ENCODE measurements at regions not wholly inside any gene's neighbourhood (a gene's known extent, or its start where the extent isn't known, plus 50 kb on each side); places are given as distances from the start of the nearest gene placed in this dataset.

DNA sequence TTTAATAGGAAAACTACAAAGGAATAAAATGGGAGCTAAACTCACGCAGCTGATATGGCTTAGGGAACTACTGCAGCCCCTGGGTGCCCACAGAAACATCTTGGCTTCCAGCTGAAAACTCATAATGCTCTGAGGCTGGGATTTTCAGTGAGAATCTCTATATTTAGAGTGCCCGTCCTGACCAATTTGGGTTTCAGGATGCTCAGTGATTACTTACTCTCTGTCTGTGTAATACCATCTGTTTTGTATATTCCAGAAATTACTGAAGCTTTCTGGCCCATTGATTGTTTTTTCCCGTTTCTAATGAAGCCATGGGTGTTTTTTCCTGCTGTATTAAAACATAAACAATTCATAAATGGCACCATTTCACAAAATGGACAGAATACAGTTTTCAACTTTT is 50.6 kb upstream of the ZNF385D start:
- peak; percentile 74 for DNase-seq (ENCODE audit: low spot score)
- in situ Hi-C loops (cut with HindIII; ENCODE audit: low sequenced_read_pairs), result no loop called here

- in situ Hi-C loops (cut with HindIII; ENCODE audit: low sequenced_read_pairs), result no loop called here
- no peak for DNase-seq (ENCODE audit: low spot score)
Measured at GRCh38 chr3:21803604-21804003, 52.6 kb upstream of the ZNF385D start.

DNA sequence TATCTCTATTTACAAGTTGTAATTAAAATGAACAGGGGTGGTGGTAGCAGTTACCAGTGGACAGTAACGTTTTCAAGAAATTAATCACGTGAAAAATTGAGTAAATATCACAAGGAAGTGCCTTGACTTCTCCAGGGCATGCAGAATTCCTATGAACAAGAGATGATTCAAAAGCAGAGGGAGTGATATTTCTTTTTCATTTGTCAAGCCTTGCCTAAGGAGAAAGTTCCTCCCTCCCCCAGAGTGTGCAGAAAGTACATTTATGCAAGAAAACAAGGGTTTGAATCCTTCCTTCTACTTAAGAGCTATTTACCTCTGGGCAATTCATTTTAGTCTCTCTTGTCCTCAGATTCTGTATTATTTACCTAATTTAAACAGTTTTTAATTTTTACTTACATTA is 53.3 kb upstream of the ZNF385D start:
- in situ Hi-C loops (cut with HindIII; ENCODE audit: low sequenced_read_pairs), result no loop called here

GRCh38 chr3:21806733-21807132 is 55.7 kb upstream of the ZNF385D start:
- no peak for DNase-seq (ENCODE audit: low spot score)
- in situ Hi-C loops (cut with HindIII; ENCODE audit: low sequenced_read_pairs), result no loop called here

More for the DNA sequence above, 53.3 kb upstream of the ZNF385D start:
- DNase-seq (ENCODE audit: low spot score), result no peak

- in situ Hi-C loops (cut with HindIII; ENCODE audit: low sequenced_read_pairs), result no loop called here
- no peak for DNase-seq (ENCODE audit: low spot score)
Measured at GRCh38 chr3:21825684-21826083, 74.7 kb upstream of the ZNF385D start.

- in situ Hi-C loops (cut with HindIII; ENCODE audit: low sequenced_read_pairs), result no loop called here
- DNase-seq (ENCODE audit: low spot score), result no peak
Measured at GRCh38 chr3:21826416-21826815, 75.4 kb upstream of the ZNF385D start.

DNA sequence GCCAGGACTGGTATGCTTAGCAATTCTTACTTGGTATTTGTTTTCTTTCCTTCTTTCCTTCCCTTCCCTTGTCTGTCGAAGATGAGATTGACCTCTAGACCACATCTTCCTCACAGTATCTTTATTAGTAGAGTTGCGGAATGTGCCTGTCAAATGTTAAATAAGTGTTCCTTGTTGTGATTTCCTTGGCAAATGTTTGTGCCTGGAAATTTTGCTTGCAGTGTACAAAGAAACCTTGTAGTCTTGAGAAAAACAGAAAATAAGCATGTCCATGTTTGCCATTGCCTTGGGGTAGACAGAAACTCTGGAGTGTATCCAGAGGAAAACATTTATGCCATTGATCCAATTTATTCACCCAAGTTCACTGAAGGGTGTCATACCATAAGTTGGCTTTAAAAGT is 79.5 kb upstream of the ZNF385D start:
- no peak for DNase-seq (ENCODE audit: low spot score)
- in situ Hi-C loops (cut with HindIII; ENCODE audit: low sequenced_read_pairs), result no loop called here

DNA sequence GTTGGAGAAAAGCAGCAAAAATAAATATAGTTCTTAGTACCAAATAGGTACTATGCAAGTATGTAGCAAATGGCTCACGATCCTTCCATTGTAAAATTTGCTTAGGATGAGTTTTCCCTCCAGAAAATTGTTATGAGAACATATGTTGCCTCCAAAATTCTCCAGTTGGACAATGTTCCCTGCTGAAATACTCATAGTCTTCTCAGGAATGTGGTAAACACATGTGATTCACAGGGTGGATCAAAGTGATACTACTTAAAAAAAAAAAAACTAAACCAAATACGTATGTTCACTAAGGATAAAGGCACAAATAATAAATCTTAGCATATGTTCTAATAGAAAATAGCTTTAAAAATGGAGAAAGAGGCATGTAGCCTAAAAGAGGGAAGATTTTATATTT is 84.3 kb upstream of the ZNF385D start:
- in situ Hi-C loops (cut with HindIII; ENCODE audit: low sequenced_read_pairs), result no loop called here
- DNase-seq (ENCODE audit: low spot score), result peak; percentile 30

DNA sequence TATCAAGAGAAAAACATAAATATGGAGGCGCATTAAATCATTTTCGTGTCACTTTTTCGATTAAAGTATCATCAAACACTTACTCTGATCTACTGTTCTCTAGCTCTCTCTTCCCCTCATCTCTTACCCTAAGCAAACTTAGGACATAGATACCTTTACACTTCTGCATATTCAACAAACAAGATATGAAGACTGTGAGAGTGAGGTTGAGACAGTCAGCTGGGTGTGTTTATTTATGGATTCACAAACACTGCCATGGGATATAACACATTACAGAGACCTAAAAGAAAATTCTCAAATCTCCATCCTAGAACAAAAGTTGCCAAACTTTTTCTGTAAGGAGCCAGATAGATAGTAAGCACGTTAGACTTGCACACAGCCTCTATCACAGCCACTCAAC is 85.2 kb upstream of the ZNF385D start:
- DNase-seq (ENCODE audit: low spot score), result no peak

GRCh38 chr3:21839176-21839575 is 88.2 kb upstream of the ZNF385D start:
- DNase-seq (ENCODE audit: low spot score), result no peak
- in situ Hi-C loops (cut with HindIII; ENCODE audit: low sequenced_read_pairs), result no loop called here

More for the DNA sequence above, 85.2 kb upstream of the ZNF385D start:
- in situ Hi-C loops (cut with HindIII; ENCODE audit: low sequenced_read_pairs), result no loop called here

GRCh38 chr3:21839592-21839991 is 88.6 kb upstream of the ZNF385D start:
- DNase-seq (ENCODE audit: low spot score), result no peak
- in situ Hi-C loops (cut with HindIII; ENCODE audit: low sequenced_read_pairs), result no loop called here

DNA sequence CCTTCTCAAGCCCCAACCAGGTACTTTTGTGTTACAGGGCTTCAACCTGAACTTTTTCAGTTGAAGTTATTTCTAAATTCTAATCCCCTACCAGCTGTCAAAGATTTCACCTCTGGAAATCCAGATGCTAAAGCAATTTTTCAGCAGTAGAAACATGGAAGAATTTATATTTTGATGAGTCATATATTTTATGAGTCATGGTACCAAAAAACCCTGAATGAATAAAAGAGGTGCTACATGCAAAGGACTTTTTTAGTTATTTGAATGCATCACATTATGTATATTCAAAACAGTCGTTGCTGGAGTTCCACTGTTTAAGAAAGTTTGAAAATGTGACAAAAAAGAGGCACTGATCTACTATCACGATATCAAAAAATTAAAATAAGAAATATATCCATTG is 96.0 kb upstream of the ZNF385D start:
- in situ Hi-C loops (cut with HindIII; ENCODE audit: low sequenced_read_pairs), result no loop called here
- no peak for DNase-seq (ENCODE audit: low spot score)

DNA sequence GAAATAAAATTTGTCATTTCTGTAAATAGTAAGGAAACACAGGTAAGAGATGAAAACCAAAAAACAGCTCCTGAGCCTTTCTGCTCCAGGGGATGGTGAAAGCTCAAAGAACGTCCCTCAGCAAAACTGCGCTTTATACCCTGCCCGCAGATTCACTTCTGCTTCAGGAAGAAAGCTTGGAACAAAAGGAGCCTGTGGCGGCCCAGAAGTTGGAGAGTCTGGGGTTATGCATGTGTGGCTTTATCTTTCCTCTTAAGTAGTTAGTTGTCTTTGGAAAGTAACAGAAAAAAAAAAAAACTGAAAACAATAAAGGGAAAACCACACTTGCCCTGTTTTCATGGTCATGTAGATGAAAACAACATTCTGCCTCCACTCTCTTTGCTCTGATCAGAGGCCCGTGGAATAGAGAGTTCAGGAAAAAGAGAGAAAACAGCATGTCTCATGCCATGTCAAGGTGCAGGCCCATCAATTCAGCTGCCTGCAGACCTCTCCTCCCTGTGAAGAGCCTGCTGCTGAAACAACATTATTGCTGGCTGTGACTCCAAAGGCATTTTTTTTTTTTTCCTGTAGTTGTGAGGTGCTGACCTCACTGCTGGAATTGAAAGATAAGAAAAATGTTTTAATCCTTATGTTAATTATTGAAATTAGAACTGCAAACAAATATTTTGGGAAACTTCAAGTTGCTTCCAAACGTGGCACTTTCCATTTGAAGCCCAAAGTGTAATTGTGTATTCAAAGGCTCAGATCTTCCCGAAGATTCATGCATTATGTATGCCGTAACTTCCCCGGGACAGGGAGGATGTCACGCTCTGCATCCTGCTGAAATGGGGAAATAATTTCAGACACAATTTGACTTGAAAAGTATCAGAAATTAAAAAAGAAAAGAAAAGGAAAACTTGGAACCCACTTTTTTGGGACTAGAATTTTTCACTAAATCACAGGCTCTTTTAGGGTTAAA is 108.4 kb upstream of the ZNF385D start:
- in situ Hi-C loops (cut with HindIII; ENCODE audit: low sequenced_read_pairs), result no loop called here
- DNase-seq (ENCODE audit: low spot score), result no peak

GRCh38 chr3:21860082-21860475 is 109.1 kb upstream of the ZNF385D start:
- no peak for DNase-seq (ENCODE audit: low spot score)
- in situ Hi-C loops (cut with HindIII; ENCODE audit: low sequenced_read_pairs), result no loop called here

DNA sequence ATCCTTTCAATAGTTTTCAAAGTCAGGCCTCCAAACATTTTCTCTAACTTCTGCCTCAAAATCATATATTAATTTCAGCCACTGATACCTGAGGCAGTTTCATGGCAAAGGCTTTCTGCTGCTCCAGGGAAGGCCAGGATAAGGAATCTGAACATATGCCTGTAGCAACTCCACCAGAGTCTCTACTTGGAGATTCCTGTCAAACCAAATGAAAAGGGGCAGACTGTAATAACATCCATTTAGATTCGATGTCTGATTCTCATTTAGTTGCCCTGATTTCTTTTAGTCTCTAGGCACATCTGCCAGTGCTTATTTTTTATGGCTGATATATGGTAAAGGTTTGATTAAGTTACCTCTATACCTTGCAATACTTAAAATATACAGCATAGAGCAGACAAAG is 109.6 kb upstream of the ZNF385D start:
- DNase-seq (ENCODE audit: low spot score), result no peak
- in situ Hi-C loops (cut with HindIII; ENCODE audit: low sequenced_read_pairs), result no loop called here

DNA sequence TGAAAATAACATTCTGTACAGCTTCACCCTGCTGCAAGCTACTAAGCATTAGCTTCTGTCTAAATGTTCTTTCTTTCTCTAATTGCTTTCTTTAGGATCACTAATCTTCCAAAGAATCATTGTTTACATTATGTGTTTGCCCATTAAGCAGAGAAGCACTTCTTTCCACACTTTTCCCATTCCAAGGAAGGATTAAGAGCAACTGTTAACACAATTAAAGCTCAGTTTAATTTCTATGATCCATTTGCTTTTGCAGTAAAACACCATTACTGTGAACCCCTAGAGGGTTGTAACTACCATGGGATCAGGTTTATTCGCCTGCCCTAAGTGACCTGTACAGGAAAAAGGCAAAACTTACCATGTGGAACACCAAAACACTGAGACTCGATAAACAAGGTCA is 125.8 kb upstream of the ZNF385D start:
- in situ Hi-C loops (cut with HindIII; ENCODE audit: low sequenced_read_pairs), result no loop called here
- DNase-seq (ENCODE audit: low spot score), result no peak

- DNase-seq (ENCODE audit: low spot score), result no peak
- in situ Hi-C loops (cut with HindIII; ENCODE audit: low sequenced_read_pairs), result no loop called here
Measured at GRCh38 chr3:21877214-21877754, 126.3 kb upstream of the ZNF385D start.

- DNase-seq (ENCODE audit: low spot score), result peak; percentile 28
- in situ Hi-C loops (cut with HindIII; ENCODE audit: low sequenced_read_pairs), result no loop called here
Measured at GRCh38 chr3:21879184-21879886, 128.3 kb upstream of the ZNF385D start.

GRCh38 chr3:21888656-21889055 is 137.6 kb upstream of the ZNF385D start:
- in situ Hi-C loops (cut with HindIII; ENCODE audit: low sequenced_read_pairs), result no loop called here
- DNase-seq (ENCODE audit: low spot score), result peak; percentile 89

- in situ Hi-C loops (cut with HindIII; ENCODE audit: low sequenced_read_pairs), result no loop called here
- DNase-seq (ENCODE audit: low spot score), result no peak
Measured at GRCh38 chr3:21889166-21889565, 138.2 kb upstream of the ZNF385D start.
